WTC11 (cell line): ENCODE measurements at regions not wholly inside any gene's neighbourhood (a gene's known extent, or its start where the extent isn't known, plus 50 kb on each side); places are given as distances from the start of the nearest gene placed in this dataset.

Experiments used
- ATF1 ChIP-seq: sonication (generic); formaldehyde crosslinking; IDR thresholded peaks from 2 replicates; pipeline ENCODE4 v1.8.1; 2023; ENCODE audit warnings: mild to moderate bottlenecking, moderate library complexity, missing genetic modification reagents
- CREB1 ChIP-seq: sonication (generic); formaldehyde crosslinking; IDR thresholded peaks from 2 replicates; pipeline ENCODE4 v1.8.0; 2023; ENCODE audit warnings: mild to moderate bottlenecking, missing genetic modification reagents
- CTCF ChIP-seq: fragments of 200-600 bp; IDR thresholded peaks from 2 replicates; pipeline ENCODE4 v1.8.0; 2022; ENCODE audit warnings: antibody characterized with exemption
- FOXP1 ChIP-seq: sonication (generic); formaldehyde crosslinking; IDR thresholded peaks from 2 replicates; pipeline ENCODE4 v1.8.0; 2022; ENCODE audit warnings: missing genetic modification reagents, mild to moderate bottlenecking, moderate library complexity, borderline replicate concordance
- HMGXB4 ChIP-seq: sonication (generic); formaldehyde crosslinking; IDR thresholded peaks from 2 replicates; pipeline ENCODE4 v1.8.1; 2023; ENCODE audit warnings: mild to moderate bottlenecking, moderate library complexity, missing genetic modification reagents
- NR3C1 ChIP-seq: sonication (generic); formaldehyde crosslinking; conservative IDR thresholded peaks from 2 replicates; pipeline ENCODE4 v1.8.1; 2023; ENCODE audit warnings: low read depth, mild to moderate bottlenecking, missing genetic modification reagents
- RORB ChIP-seq: fragments of 250-450 bp; sonication (Bioruptor Pico); IDR thresholded peaks from 2 replicates; pipeline ENCODE4 v1.9.0; 2021; ENCODE audit warnings: mild to moderate bottlenecking
- SP1 ChIP-seq: sonication (generic); formaldehyde crosslinking; conservative IDR thresholded peaks from 2 replicates; pipeline ENCODE4 v1.8.1; 2022; ENCODE audit warnings: missing genetic modification reagents
- ZNF263 ChIP-seq: sonication (generic); formaldehyde crosslinking; IDR thresholded peaks from 2 replicates; pipeline ENCODE4 v1.8.1; 2022; ENCODE audit warnings: low read depth, mild to moderate bottlenecking, moderate library complexity, missing genetic modification reagents
- ZNF416 ChIP-seq: fragments of 250-450 bp; sonication (Bioruptor Pico); IDR thresholded peaks from 2 replicates; pipeline ENCODE4 v1.9.0; 2021; ENCODE audit warnings: mild to moderate bottlenecking, inconsistent platforms
- TF ChIP-seq, protein P1 (sequence below): sonication (generic); formaldehyde crosslinking; IDR thresholded peaks from 2 replicates; pipeline ENCODE4 v1.8.0; 2022; ENCODE audit warnings: mild to moderate bottlenecking, missing genetic modification reagents
- TF ChIP-seq, protein P2 (sequence below): sonication (generic); formaldehyde crosslinking; IDR thresholded peaks from 2 replicates; pipeline ENCODE4 v1.8.1; 2023; ENCODE audit warnings: mild to moderate bottlenecking, missing genetic modification reagents

DNA sequence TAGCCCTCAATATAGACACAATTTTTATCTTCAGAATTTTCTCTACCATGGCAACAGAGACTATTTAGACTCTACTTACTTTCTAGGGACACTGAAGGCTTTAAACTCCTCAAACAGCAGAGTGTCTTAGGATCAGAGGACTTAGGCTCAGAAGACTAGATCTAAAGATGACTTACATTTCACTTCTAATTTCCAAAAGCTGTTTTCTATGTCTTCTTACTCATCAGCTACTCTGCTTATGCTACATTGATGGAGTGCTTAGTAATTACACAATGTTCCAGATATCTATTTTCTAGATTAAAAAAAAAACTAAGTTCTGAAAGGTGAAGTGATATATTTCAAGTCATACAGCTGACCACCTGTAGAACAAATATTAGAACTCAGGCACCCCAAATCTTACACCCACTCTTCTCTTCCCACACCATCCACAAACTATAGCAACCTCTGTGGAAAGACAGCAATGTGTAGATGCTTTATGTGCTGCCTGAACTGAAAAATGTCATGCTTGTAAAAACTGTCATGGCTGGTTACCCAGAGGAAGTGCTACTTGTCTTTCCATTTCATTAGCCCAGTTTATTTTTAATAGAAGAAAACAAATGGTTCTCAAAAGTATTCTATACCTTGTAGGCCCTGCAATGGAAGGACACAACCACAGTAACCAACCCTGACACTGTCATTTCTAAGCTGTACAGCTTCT lies 831.0 kb upstream of the ACVR2A start:
- TF ChIP-seq HMGXB4 (CRISPR knock-in tag) (no peak), SP1 (CRISPR knock-in tag) (no peak), ZNF416 (no peak), NR3C1 (CRISPR knock-in tag) (no peak), ATF1 (CRISPR knock-in tag) (no peak), CTCF (no peak), RORB (CRISPR knock-in tag) (no peak), FOXP1 (CRISPR knock-in tag) (no peak), CREB1 (CRISPR knock-in tag) (no peak), ZNF263 (CRISPR knock-in tag) (no peak)
- TF ChIP-seq, protein P1, sequence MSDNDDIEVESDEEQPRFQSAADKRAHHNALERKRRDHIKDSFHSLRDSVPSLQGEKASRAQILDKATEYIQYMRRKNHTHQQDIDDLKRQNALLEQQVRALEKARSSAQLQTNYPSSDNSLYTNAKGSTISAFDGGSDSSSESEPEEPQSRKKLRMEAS (CRISPR knock-in tag), result no peak
- TF ChIP-seq, protein P2, sequence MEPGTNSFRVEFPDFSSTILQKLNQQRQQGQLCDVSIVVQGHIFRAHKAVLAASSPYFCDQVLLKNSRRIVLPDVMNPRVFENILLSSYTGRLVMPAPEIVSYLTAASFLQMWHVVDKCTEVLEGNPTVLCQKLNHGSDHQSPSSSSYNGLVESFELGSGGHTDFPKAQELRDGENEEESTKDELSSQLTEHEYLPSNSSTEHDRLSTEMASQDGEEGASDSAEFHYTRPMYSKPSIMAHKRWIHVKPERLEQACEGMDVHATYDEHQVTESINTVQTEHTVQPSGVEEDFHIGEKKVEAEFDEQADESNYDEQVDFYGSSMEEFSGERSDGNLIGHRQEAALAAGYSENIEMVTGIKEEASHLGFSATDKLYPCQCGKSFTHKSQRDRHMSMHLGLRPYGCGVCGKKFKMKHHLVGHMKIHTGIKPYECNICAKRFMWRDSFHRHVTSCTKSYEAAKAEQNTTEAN, result no peak
